Parathyroid adenoma (tissue), 2 donors: ENCODE measurements at regions not wholly inside any gene's neighbourhood (a gene's known extent, or its start where the extent isn't known, plus 50 kb on each side); places are given as distances from the start of the nearest gene placed in this dataset.

ENCODE experiments used
- H2AFZ ChIP-seq: fragments of 300-600 bp; sonication (generic); one replicate; pipeline ENCODE4 v1.7.0; 2017; ENCODE audit warnings: antibody characterized with exemption, mild to moderate bottlenecking
- H3K27ac ChIP-seq: fragments of 300-600 bp; sonication (generic); one replicate; pipeline ENCODE4 v1.7.0; 2017
- H3K27me3 ChIP-seq: fragments of 300-600 bp; sonication (generic); one replicate; pipeline ENCODE4 v1.7.0; 2017; ENCODE audit warnings: low read length; ENCODE audit not compliant: control insufficient read depth, insufficient read depth
- H3K36me3 ChIP-seq: fragments of 300-600 bp; sonication (generic); one replicate; pipeline ENCODE4 v1.7.0; 2017; ENCODE audit warnings: low read length; ENCODE audit not compliant: control insufficient read depth, insufficient read depth
- H3K4me1 ChIP-seq: fragments of 300-600 bp; sonication (generic); one replicate; pipeline ENCODE4 v1.7.0; 2017; ENCODE audit warnings: control low read depth
- H3K4me2 ChIP-seq: fragments of 300-600 bp; sonication (generic); one replicate; pipeline ENCODE4 v1.7.0; 2017; ENCODE audit warnings: low read length
- H3K4me3 ChIP-seq: fragments of 300-600 bp; sonication (generic); one replicate; pipeline ENCODE4 v1.7.0; 2017; ENCODE audit warnings: low read depth, low read length
- H3K79me2 ChIP-seq: fragments of 300-600 bp; sonication (generic); one replicate; pipeline ENCODE4 v1.7.0; 2017; ENCODE audit warnings: control low read depth
- H3K9ac ChIP-seq: fragments of 300-600 bp; sonication (generic); one replicate; pipeline ENCODE4 v1.7.0; 2017; ENCODE audit warnings: mild to moderate bottlenecking
- H3K9me3 ChIP-seq: fragments of 300-600 bp; sonication (generic); one replicate; pipeline ENCODE4 v1.7.0; 2017; ENCODE audit warnings: low read length; ENCODE audit not compliant: control insufficient read depth
- CTCF ChIP-seq: fragments of 300-600 bp; sonication (generic); IDR thresholded peaks from one replicate; pipeline ENCODE4 v1.7.0; 2017; ENCODE audit warnings: antibody characterized with exemption, mild to moderate bottlenecking
- donor health status: primary hyperparathyroidism.

GRCh38 chr4:188892837-188893236 is 753.6 kb downstream of the TRIML1 start:
- Histone ChIP-seq H3K79me2 (no peaks in the 10 kb centered on the region), H2AFZ (no peak overlapping the region), H3K4me1 (no peaks in the 10 kb centered on the region), H3K4me3 (no peak overlapping the region), H3K27me3 (no peaks in the 10 kb centered on the region), H3K27ac (no peak overlapping the region), H3K9me3 (no peaks in the 10 kb centered on the region), H3K9ac (no peak overlapping the region), H3K36me3 (no peaks in the 10 kb centered on the region), H3K4me2 (no peak overlapping the region)
- TF ChIP-seq CTCF: no peak

GRCh38 chr4:188903986-188904385 is 764.7 kb downstream of the TRIML1 start:
- Histone ChIP-seq H3K36me3 (no peaks in the 10 kb centered on the region), H3K9ac (no peak overlapping the region), H3K79me2 (no peaks in the 10 kb centered on the region), H3K4me3 (no peak overlapping the region), H3K4me2 (no peak overlapping the region), H3K27me3 (no peaks in the 10 kb centered on the region), H2AFZ (no peak overlapping the region), H3K4me1 (no peaks in the 10 kb centered on the region), H3K27ac (no peak overlapping the region), H3K9me3 (no peaks in the 10 kb centered on the region)
- no peak for TF ChIP-seq CTCF

GRCh38 chr4:188904617-188905016 is 765.4 kb downstream of the TRIML1 start:
- Histone ChIP-seq H3K4me3 (no peak overlapping the region), H3K4me1 (no peaks in the 10 kb centered on the region), H3K27me3 (no peaks in the 10 kb centered on the region), H3K79me2 (no peaks in the 10 kb centered on the region), H3K27ac (no peak overlapping the region), H3K4me2 (no peak overlapping the region), H3K9me3 (no peaks in the 10 kb centered on the region), H3K9ac (no peak overlapping the region), H2AFZ (no peak overlapping the region), H3K36me3 (no peaks in the 10 kb centered on the region)
- no peak for TF ChIP-seq CTCF

GRCh38 chr4:188905248-188905647 is 766.0 kb downstream of the TRIML1 start:
- Histone ChIP-seq H3K79me2 (no peaks in the 10 kb centered on the region), H3K9ac (no peak overlapping the region), H3K27ac (no peak overlapping the region), H3K4me2 (no peak overlapping the region), H3K36me3 (no peaks in the 10 kb centered on the region), H2AFZ (no peak overlapping the region), H3K27me3 (no peaks in the 10 kb centered on the region), H3K9me3 (no peaks in the 10 kb centered on the region), H3K4me1 (no peaks in the 10 kb centered on the region), H3K4me3 (no peak overlapping the region)
- no peak for TF ChIP-seq CTCF

GRCh38 chr4:188911199-188911598 is 772.0 kb downstream of the TRIML1 start:
- no peak overlapping the region for H3K4me3 ChIP-seq
- no peaks in the 10 kb centered on the region for H3K36me3 ChIP-seq
- no peaks in the 10 kb centered on the region for H3K27me3 ChIP-seq
- H3K9ac ChIP-seq: no peak overlapping the region
- no peak overlapping the region for H3K4me2 ChIP-seq
- H3K79me2 ChIP-seq: no peaks in the 10 kb centered on the region
- no peaks in the 10 kb centered on the region for H3K9me3 ChIP-seq
- no peaks in the 10 kb centered on the region for H3K4me1 ChIP-seq
- H2AFZ ChIP-seq: no peak overlapping the region
- TF ChIP-seq CTCF: no peak
- H3K27ac ChIP-seq: no peak overlapping the region
